HL-60 (cell line): ENCODE measurements at regions not wholly inside any gene's neighbourhood (a gene's known extent, or its start where the extent isn't known, plus 50 kb on each side); places are given as distances from the start of the nearest gene placed in this dataset.

ENCODE experiments used
- CTCF ChIP-seq: IDR thresholded peaks from one replicate; pipeline ENCODE4 v1.5.1; 2011; ENCODE audit warnings: low read length, control low read depth, inconsistent platforms; ENCODE audit not compliant: insufficient read depth
- GABPA ChIP-seq: IDR thresholded peaks from 2 replicates; pipeline ENCODE4 v1.6.1; 2012; ENCODE audit warnings: low read depth
- POLR2AphosphoS5 ChIP-seq: IDR thresholded peaks from 2 replicates; pipeline ENCODE4 v1.6.1; 2012; ENCODE audit warnings: low read depth
- TF ChIP-seq, protein P1 (sequence below): IDR thresholded peaks from 2 replicates; pipeline ENCODE4 v1.6.1; 2012; ENCODE audit warnings: low read depth; ENCODE audit not compliant: insufficient replicate concordance

DNA sequence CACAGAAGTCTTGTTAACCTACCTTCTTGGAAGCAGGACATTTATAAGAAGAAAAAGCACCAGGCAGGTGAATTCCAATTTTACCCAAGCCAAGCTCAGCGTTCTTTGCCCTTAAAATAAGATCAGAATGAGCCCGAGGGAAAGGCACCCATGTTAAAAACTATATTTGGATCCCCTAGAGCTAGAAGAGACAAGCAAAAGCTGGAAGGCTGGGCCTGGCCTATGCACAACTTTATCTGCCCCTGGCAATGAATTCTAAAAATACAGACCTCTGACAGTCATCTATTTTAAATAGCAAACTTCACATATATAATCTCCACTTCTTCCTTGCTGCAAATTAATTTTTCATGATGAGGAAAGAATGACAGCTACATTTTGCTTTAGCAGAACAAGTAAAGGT, 180.9 kb downstream of the FGFR2 start:
- TF ChIP-seq CTCF (no peak), GABPA (no peak), POLR2AphosphoS5 (no peak)
- TF ChIP-seq, protein P1, sequence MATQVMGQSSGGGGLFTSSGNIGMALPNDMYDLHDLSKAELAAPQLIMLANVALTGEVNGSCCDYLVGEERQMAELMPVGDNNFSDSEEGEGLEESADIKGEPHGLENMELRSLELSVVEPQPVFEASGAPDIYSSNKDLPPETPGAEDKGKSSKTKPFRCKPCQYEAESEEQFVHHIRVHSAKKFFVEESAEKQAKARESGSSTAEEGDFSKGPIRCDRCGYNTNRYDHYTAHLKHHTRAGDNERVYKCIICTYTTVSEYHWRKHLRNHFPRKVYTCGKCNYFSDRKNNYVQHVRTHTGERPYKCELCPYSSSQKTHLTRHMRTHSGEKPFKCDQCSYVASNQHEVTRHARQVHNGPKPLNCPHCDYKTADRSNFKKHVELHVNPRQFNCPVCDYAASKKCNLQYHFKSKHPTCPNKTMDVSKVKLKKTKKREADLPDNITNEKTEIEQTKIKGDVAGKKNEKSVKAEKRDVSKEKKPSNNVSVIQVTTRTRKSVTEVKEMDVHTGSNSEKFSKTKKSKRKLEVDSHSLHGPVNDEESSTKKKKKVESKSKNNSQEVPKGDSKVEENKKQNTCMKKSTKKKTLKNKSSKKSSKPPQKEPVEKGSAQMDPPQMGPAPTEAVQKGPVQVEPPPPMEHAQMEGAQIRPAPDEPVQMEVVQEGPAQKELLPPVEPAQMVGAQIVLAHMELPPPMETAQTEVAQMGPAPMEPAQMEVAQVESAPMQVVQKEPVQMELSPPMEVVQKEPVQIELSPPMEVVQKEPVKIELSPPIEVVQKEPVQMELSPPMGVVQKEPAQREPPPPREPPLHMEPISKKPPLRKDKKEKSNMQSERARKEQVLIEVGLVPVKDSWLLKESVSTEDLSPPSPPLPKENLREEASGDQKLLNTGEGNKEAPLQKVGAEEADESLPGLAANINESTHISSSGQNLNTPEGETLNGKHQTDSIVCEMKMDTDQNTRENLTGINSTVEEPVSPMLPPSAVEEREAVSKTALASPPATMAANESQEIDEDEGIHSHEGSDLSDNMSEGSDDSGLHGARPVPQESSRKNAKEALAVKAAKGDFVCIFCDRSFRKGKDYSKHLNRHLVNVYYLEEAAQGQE: no peak
